K562 (cell line): ENCODE measurements at regions not wholly inside any gene's neighbourhood (a gene's known extent, or its start where the extent isn't known, plus 50 kb on each side); places are given as distances from the start of the nearest gene placed in this dataset.

ENCODE experiments used
- ATF1 ChIP-seq, 2 experiments: fragments of 450-650 bp in 1 of 2; IDR thresholded peaks; 2 replicates each; pipeline ENCODE4 v1.6.1; 2016; ENCODE audit warnings: missing compliant biosample characterization in 1 of 2, missing genetic modification characterization in 1 of 2
- CTCF ChIP-seq, 3 experiments: IDR thresholded peaks in 2 of 3; conservative IDR thresholded peaks in 1 of 3; 2 replicates each; pipeline ENCODE4 v1.5.1; 2011 to 2012; ENCODE audit warnings: low read length in 3 of 3, mild to moderate bottlenecking in 3 of 3, control low read depth in 2 of 3, improper control_type of control experiment in 1 of 3, inconsistent platforms in 1 of 3, low read depth in 1 of 3, mixed read lengths in 1 of 3, moderate library complexity in 1 of 3; ENCODE audit not compliant: insufficient read depth in 2 of 3
- HNRNPK ChIP-seq: fragments of 200-400 bp; formaldehyde crosslinking; IDR thresholded peaks from one replicate; pipeline ENCODE4 v1.6.1; 2018; ENCODE audit warnings: mild to moderate bottlenecking, low read depth, low read length; ENCODE audit not compliant: poor library complexity, severe bottlenecking
- PBX2 ChIP-seq, 2 experiments: IDR thresholded peaks in 1 of 2; conservative IDR thresholded peaks in 1 of 2; 2 replicates each; pipeline ENCODE4 v1.6.1; 2016; ENCODE audit warnings: low read depth in 2 of 2, mild to moderate bottlenecking in 1 of 2, missing compliant biosample characterization in 1 of 2, missing genetic modification characterization in 1 of 2, moderate library complexity in 1 of 2
- PML ChIP-seq: IDR thresholded peaks from 2 replicates; pipeline ENCODE4 v1.6.1; 2012; ENCODE audit warnings: low read length, inconsistent platforms
- RBFOX2 ChIP-seq: fragments of 200-400 bp; formaldehyde crosslinking; IDR thresholded peaks from 2 replicates; pipeline ENCODE4 v1.6.1; 2017; ENCODE audit warnings: low read depth, mild to moderate bottlenecking, low read length, moderate library complexity
- REST ChIP-seq, 2 experiments: fragments of 450-650 bp; formaldehyde crosslinking in 1 of 2; IDR thresholded peaks; 2 replicates each; pipeline versions ENCODE4 v1.4.0 to v1.6.1; 2014 to 2020; ENCODE audit warnings: mild to moderate bottlenecking in 2 of 2, borderline replicate concordance in 1 of 2, low read depth in 1 of 2
- TGIF2 ChIP-seq: sonication (generic); formaldehyde crosslinking; IDR thresholded peaks from 2 replicates; pipeline ENCODE4 v1.8.1; 2022; ENCODE audit warnings: mild to moderate bottlenecking, missing genetic modification reagents, moderate library complexity

- TF ChIP-seq RBFOX2 (no peak), ATF1 (CRISPR knock-in tag; IDR thresholded peaks at IDR 0.05) (no peak), ATF1 (tag; IDR thresholded peaks at IDR 0.05) (no peak), CTCF (IDR thresholded peaks at IDR 0.05 in 2 of 3, conservative IDR thresholded peaks at IDR 0.05 in 1 of 3; ENCODE audit: insufficient read depth in 2 of 3, low read depth in 1 of 3, low read length in 3 of 3) (no peak), HNRNPK (no peak), PML (no peak), PBX2 (CRISPR knock-in tag; IDR thresholded peaks at IDR 0.05; ENCODE audit: low read depth) (no peak), PBX2 (tag; conservative IDR thresholded peaks at IDR 0.05; ENCODE audit: low read depth) (no peak), REST (IDR thresholded peaks at IDR 0.05; ENCODE audit: borderline replicate concordance) (no peak), REST (CRISPR knock-in tag; IDR thresholded peaks at IDR 0.05; ENCODE audit: low read depth) (no peak), TGIF2 (no peak)
Observed at GRCh38 chr12:5203720-5204119, 160.0 kb downstream of the KCNA5 start.
